Keratinocyte (primary cell): ENCODE measurements at regions not wholly inside any gene's neighbourhood (a gene's known extent, or its start where the extent isn't known, plus 50 kb on each side); places are given as distances from the start of the nearest gene placed in this dataset.

Experiments
- EZH2 ChIP-seq: IDR thresholded peaks from one replicate; pipeline ENCODE4 v1.6.1; 2012; ENCODE audit warnings: inconsistent platforms, mild to moderate bottlenecking, low read length, moderate library complexity
- TF ChIP-seq, protein P1 (sequence below), 3 experiments: IDR thresholded peaks in 1 of 3; conservative IDR thresholded peaks in 1 of 3; optimal IDR thresholded peaks in 1 of 3; 2 replicates in 2 of 3; 3 replicates in 1 of 3; pipeline versions ENCODE3 to v1.5.1; 2011; ENCODE audit warnings: low read length in 3 of 3, mild to moderate bottlenecking in 3 of 3, moderate library complexity in 2 of 3, control low read depth in 1 of 3, inconsistent platforms in 1 of 3; ENCODE audit not compliant: insufficient read depth in 2 of 3; ENCODE audit errors: extremely low read depth in 1 of 3

GRCh38 chr2:162965191-162965590, 126.6 kb upstream of the KCNH7 start:
- TF ChIP-seq EZH2, result no peak
- TF ChIP-seq, protein P1, sequence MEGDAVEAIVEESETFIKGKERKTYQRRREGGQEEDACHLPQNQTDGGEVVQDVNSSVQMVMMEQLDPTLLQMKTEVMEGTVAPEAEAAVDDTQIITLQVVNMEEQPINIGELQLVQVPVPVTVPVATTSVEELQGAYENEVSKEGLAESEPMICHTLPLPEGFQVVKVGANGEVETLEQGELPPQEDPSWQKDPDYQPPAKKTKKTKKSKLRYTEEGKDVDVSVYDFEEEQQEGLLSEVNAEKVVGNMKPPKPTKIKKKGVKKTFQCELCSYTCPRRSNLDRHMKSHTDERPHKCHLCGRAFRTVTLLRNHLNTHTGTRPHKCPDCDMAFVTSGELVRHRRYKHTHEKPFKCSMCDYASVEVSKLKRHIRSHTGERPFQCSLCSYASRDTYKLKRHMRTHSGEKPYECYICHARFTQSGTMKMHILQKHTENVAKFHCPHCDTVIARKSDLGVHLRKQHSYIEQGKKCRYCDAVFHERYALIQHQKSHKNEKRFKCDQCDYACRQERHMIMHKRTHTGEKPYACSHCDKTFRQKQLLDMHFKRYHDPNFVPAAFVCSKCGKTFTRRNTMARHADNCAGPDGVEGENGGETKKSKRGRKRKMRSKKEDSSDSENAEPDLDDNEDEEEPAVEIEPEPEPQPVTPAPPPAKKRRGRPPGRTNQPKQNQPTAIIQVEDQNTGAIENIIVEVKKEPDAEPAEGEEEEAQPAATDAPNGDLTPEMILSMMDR (optimal IDR thresholded peaks at IDR 0.05 in 1 of 3, IDR thresholded peaks at IDR 0.05 in 1 of 3, conservative IDR thresholded peaks at IDR 0.05 in 1 of 3; ENCODE audit: extremely low read depth in 1 of 3, insufficient read depth in 2 of 3, low read length in 3 of 3), result no peak
